HL-60 (cell line): ENCODE measurements at regions not wholly inside any gene's neighbourhood (a gene's known extent, or its start where the extent isn't known, plus 50 kb on each side); places are given as distances from the start of the nearest gene placed in this dataset.

Source experiments
- DNase-seq, 2 experiments: peaks; one replicate each; pipeline ENCODE4 v3.0.0-alpha.2; 2010 to 2020; ENCODE audit warnings: low read depth in 1 of 2, low spot score in 1 of 2
- H3K27ac ChIP-seq: fragments of 250-450 bp; sonication (Bioruptor Pico); replicated peaks from 2 replicates; pipeline ENCODE4 v1.5.1; 2020; ENCODE audit warnings: mild to moderate bottlenecking, moderate library complexity
- H3K27me3 ChIP-seq: fragments of 250-450 bp; sonication (Bioruptor Pico); 2 replicates; pipeline ENCODE4 v1.5.1; 2021; ENCODE audit warnings: mild to moderate bottlenecking, moderate library complexity; ENCODE audit not compliant: insufficient read depth, poor library complexity, severe bottlenecking
- H3K4me3 ChIP-seq: replicated peaks from 2 replicates; pipeline ENCODE4 v1.5.1; 2011; ENCODE audit warnings: mild to moderate bottlenecking, control low read depth, low read length; ENCODE audit not compliant: insufficient read depth
- CTCF ChIP-seq: IDR thresholded peaks from one replicate; pipeline ENCODE4 v1.5.1; 2011; ENCODE audit warnings: low read length, control low read depth, inconsistent platforms; ENCODE audit not compliant: insufficient read depth
- GABPA ChIP-seq: IDR thresholded peaks from 2 replicates; pipeline ENCODE4 v1.6.1; 2012; ENCODE audit warnings: low read depth
- POLR2AphosphoS5 ChIP-seq: IDR thresholded peaks from 2 replicates; pipeline ENCODE4 v1.6.1; 2012; ENCODE audit warnings: low read depth
- REST ChIP-seq: IDR thresholded peaks from 2 replicates; pipeline ENCODE4 v1.6.1; 2012; ENCODE audit warnings: low read depth; ENCODE audit not compliant: insufficient replicate concordance
- SPI1 ChIP-seq: IDR thresholded peaks from 2 replicates; pipeline ENCODE4 v1.6.1; 2012; ENCODE audit warnings: low read depth, mild to moderate bottlenecking, borderline replicate concordance

- no peak for TF ChIP-seq GABPA
- TF ChIP-seq SPI1, result no peak
- no peak for TF ChIP-seq POLR2AphosphoS5
- TF ChIP-seq REST, result no peak
- TF ChIP-seq CTCF, result no peak
- DNase-seq, result no peak
- H3K27me3 ChIP-seq, result no peaks in the 10 kb centered on the region
- H3K27ac ChIP-seq, result no peak overlapping the region
- no peak overlapping the region for H3K4me3 ChIP-seq
These were observed 265.5 kb downstream of the BCOR start for GRCh38 chrX:39832211-39832610.

- DNase-seq, result no peak
- no peak overlapping the region for H3K27ac ChIP-seq
- no peak overlapping the region for H3K4me3 ChIP-seq
- no peaks in the 10 kb centered on the region for H3K27me3 ChIP-seq
- TF ChIP-seq SPI1 (no peak), CTCF (no peak), POLR2AphosphoS5 (no peak), REST (no peak), GABPA (no peak)
These were observed 263.2 kb downstream of the BCOR start for GRCh38 chrX:39834600-39834999.

GRCh38 chrX:39835241-39835640, 262.5 kb downstream of the BCOR start:
- TF ChIP-seq SPI1 (no peak), POLR2AphosphoS5 (no peak), GABPA (no peak), REST (no peak), CTCF (no peak)
- Histone ChIP-seq H3K4me3 (no peak overlapping the region), H3K27me3 (no peaks in the 10 kb centered on the region), H3K27ac (no peak overlapping the region)
- DNase-seq, result no peak
